ENCODE measurements at regions not wholly inside any gene's neighbourhood (a gene's known extent, or its start where the extent isn't known, plus 50 kb on each side); places are given as distances from the start of the nearest gene placed in this dataset.
"Not testable (repeated sequence)": the region's sequence is repeated elsewhere in the genome, so short reads cannot be mapped to it uniquely, and the experiment has no call there.

DNA sequence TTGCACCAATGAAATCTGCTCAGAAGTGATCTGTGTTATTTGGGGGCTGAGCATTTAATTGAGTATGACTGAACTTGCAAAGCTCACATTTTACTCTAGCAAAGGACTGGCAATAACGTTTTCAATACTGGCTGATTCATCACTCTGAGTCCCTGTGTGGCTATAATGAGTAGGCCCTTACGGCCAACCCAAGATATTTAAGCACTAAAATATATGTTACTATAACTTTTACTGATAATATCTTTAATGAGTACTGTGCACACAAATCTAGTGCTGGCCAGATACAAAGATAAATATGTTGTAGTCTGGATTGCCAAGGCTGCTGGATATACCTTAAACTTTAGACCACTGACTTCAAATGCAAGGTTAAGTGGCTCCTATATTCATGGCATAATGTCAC lies 436.4 kb upstream of the KCNMB2 start:
- POLR2A ChIA-PET (ENCODE audit: low non-redundant PET) = no interaction called here
- no peak overlapping the region for H3K27ac ChIP-seq
- no peak for TF ChIP-seq CTCF (conservative IDR thresholded peaks at IDR 0.05; ENCODE audit: low read depth)
- DNase-seq (ENCODE audit: low spot score) = no peak
- CTCF ChIA-PET = no interaction called here

- CTCF ChIA-PET = no interaction called here
- POLR2A ChIA-PET (ENCODE audit: low non-redundant PET) = no interaction called here
- DNase-seq (ENCODE audit: low spot score) = no peak
- TF ChIP-seq CTCF (conservative IDR thresholded peaks at IDR 0.05; ENCODE audit: low read depth) = no peak
- H3K27ac ChIP-seq = no peak overlapping the region
These were observed 435.3 kb upstream of the KCNMB2 start for GRCh38 chr3:178100908-178101307.

GRCh38 chr3:178103140-178103539 lies 433.1 kb upstream of the KCNMB2 start:
- POLR2A ChIA-PET (ENCODE audit: low non-redundant PET) = no interaction called here
- no peak for TF ChIP-seq CTCF (conservative IDR thresholded peaks at IDR 0.05; ENCODE audit: low read depth)
- H3K27ac ChIP-seq = no peak overlapping the region
- no peak for DNase-seq (ENCODE audit: low spot score)
- CTCF ChIA-PET = no interaction called here

DNA sequence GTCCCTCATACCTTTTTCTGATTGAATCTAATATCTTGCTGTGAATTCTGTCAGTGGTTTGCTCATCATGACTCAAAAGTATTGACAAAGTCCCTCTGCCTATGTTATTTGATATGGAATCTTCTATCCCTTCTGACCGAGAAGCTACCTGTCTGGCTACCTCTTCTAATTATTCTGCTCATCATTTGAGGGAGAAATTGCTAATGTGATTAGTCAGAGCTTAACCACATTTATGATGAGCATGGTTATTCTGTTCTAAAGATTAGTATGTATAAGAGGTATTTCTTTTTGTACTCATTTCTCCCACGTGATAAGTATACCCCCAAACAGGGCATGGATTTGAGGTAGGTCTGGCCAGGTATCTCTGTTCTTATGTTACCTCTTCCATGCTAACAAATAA lies 428.4 kb upstream of the KCNMB2 start:
- no peak for DNase-seq (ENCODE audit: low spot score)
- POLR2A ChIA-PET (ENCODE audit: low non-redundant PET) = no interaction called here

DNA sequence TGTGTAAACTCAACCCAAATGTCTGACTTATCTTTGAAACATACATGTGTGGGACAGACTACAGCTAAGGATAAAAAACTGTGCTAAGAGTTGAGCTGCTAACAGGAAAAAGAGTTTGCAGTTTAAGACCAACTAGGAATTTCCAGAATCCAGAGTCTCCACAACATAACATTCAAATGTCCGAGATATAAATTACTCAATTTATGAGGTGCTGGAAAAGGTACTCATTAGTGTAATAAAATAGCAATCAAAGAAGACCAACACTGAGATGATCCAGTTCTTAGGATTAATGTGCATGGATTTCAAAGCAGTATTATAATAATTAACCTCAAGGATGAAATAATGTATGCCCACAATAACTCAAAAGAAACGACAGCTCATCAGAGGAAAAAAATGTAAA lies 426.5 kb upstream of the KCNMB2 start:
- no peak for DNase-seq (ENCODE audit: low spot score)
- TF ChIP-seq CTCF (conservative IDR thresholded peaks at IDR 0.05; ENCODE audit: low read depth) = no peak
- ChIA-PET CTCF (no interaction called here), POLR2A (ENCODE audit: low non-redundant PET) (no interaction called here)
- H3K27ac ChIP-seq = no peak overlapping the region

More for the DNA sequence above, 428.4 kb upstream of the KCNMB2 start:
- CTCF ChIA-PET = interaction anchor here (0.6 kb wide), 1 partner anchor 277 kb away, joined by 3 read pairs; no protein-coding TSS in a partner anchor
- TF ChIP-seq CTCF (conservative IDR thresholded peaks at IDR 0.05; ENCODE audit: low read depth) = no peak
- H3K27ac ChIP-seq = no peak overlapping the region

DNA sequence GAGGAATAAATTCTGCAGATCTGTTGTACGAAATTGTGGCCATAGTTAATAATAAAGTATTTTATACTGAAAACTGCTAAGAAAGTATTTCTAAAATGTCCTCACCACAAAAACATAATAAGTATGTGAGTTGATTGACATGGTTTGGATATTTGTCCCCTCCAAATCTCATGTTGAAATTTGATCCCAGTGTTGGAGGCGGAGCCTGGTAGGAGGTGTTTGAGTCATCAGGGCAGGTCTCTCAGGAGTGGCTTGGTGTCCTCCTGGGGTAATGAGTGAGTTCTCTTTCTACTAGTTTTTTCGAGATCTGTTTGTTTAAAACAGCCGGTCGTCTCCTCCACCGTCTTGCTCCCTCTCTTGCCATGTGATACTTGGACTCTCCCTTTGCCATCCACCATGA lies 424.1 kb upstream of the KCNMB2 start:
- DNase-seq (ENCODE audit: low spot score) = no peak
- no peak for TF ChIP-seq CTCF (conservative IDR thresholded peaks at IDR 0.05; ENCODE audit: low read depth)
- no peak overlapping the region for H3K27ac ChIP-seq
- ChIA-PET POLR2A (ENCODE audit: low non-redundant PET) (no interaction called here), CTCF (no interaction called here)

DNA sequence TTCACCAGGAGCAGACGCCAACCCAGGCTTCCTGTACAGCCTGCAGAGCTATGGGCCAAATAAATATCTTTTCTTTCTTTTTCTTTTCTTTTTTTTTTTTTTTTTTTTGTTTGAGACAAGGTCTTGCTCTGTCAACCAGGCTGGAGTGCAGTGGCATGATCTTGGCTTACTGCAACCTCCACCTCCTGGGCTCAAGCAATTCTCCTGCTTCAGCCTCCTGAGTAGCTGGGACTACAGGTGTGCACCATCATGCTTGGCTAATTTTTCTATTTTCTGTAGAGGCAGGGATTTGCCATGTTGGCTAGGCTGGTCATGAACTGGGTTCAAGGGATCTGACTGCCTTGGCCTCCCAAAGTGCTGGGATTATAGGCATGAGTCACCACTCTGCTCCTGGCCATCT lies 423.7 kb upstream of the KCNMB2 start:
- POLR2A ChIA-PET (ENCODE audit: low non-redundant PET); DNase-seq (ENCODE audit: low spot score); CTCF ChIA-PET; H3K27ac ChIP-seq: not testable (repeated sequence)

All from RWPE1 (cell line).